ENCODE measurements at regions not wholly inside any gene's neighbourhood (a gene's known extent, or its start where the extent isn't known, plus 50 kb on each side); places are given as distances from the start of the nearest gene placed in this dataset.

GRCh38 chr14:71284048-71284447 lies 376.8 kb downstream of the PCNX1 start:
- TF ChIP-seq, protein P1, sequence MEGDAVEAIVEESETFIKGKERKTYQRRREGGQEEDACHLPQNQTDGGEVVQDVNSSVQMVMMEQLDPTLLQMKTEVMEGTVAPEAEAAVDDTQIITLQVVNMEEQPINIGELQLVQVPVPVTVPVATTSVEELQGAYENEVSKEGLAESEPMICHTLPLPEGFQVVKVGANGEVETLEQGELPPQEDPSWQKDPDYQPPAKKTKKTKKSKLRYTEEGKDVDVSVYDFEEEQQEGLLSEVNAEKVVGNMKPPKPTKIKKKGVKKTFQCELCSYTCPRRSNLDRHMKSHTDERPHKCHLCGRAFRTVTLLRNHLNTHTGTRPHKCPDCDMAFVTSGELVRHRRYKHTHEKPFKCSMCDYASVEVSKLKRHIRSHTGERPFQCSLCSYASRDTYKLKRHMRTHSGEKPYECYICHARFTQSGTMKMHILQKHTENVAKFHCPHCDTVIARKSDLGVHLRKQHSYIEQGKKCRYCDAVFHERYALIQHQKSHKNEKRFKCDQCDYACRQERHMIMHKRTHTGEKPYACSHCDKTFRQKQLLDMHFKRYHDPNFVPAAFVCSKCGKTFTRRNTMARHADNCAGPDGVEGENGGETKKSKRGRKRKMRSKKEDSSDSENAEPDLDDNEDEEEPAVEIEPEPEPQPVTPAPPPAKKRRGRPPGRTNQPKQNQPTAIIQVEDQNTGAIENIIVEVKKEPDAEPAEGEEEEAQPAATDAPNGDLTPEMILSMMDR (IDR thresholded peaks at IDR 0.05) = no peak
- no peak for TF ChIP-seq POLR2A (IDR thresholded peaks at IDR 0.05)

All from right lobe of liver (tissue), 4 donors.